OCI-LY3 (cell line): ENCODE measurements at regions not wholly inside any gene's neighbourhood (a gene's known extent, or its start where the extent isn't known, plus 50 kb on each side); places are given as distances from the start of the nearest gene placed in this dataset.

Experiments
- CTCF ChIP-seq: fragments of 200-600, 300-600 bp; sonication (generic); IDR thresholded peaks from 2 replicates; pipeline ENCODE4 v1.5.1; 2014; ENCODE audit warnings: antibody characterized with exemption, low read length, low read depth
- EZH2phosphoT487 ChIP-seq: fragments of 200-600 bp; shearing (Covaris generic); IDR thresholded peaks from 2 replicates; pipeline ENCODE4 v1.6.1; 2018; ENCODE audit warnings: antibody characterized with exemption, mixed run types, low read depth

GRCh38 chr1:234732260-234732659 lies 122.3 kb upstream of the IRF2BP2 start:
- TF ChIP-seq CTCF (no peak), EZH2phosphoT487 (no peak)
